ENCODE measurements at regions not wholly inside any gene's neighbourhood (a gene's known extent, or its start where the extent isn't known, plus 50 kb on each side); places are given as distances from the start of the nearest gene placed in this dataset.

GRCh38 chr6:108750801-108751200 lies 97.4 kb upstream of the ARMC2 start:
- Histone ChIP-seq H3K4me2 (no peak overlapping the region), H2AFZ (ENCODE audit: low read depth) (no peak overlapping the region), H3K9me2 (no peaks in the 10 kb centered on the region), H4K20me1 (ENCODE audit: insufficient read depth) (no peaks in the 10 kb centered on the region), H3K9me3 (no peaks in the 10 kb centered on the region), H3K4me3 (ENCODE audit: low read depth in 2 of 2, low read length in 1 of 2) (no peak overlapping the region), H3F3A (replicated peaks; ENCODE audit: insufficient read depth) (no peaks in the 10 kb centered on the region), H3K79me2 (ENCODE audit: insufficient read depth) (no peaks in the 10 kb centered on the region), H3K27me3 (ENCODE audit: insufficient read depth) (no peaks in the 10 kb centered on the region), H3K36me3 (replicated peaks in 1 of 2; ENCODE audit: control insufficient read depth in 1 of 2, insufficient read depth in 2 of 2, low read length in 1 of 2) (no peaks in the 10 kb centered on the region), H3K27ac (ENCODE audit: low read depth in 2 of 2, low read length in 1 of 2) (no peak overlapping the region), H3K9ac (no peak overlapping the region), H3K4me1 (ENCODE audit: control insufficient read depth in 1 of 2, insufficient read depth in 2 of 2, low read depth in 1 of 2, low read length in 1 of 2) (peaks cover 0 to 15% of the 10 kb centered on the region in 2 experiments; a peak in 1 of 4 replicates)
- DNase-seq, result no peak
- ChIA-PET CTCF (no interaction called here), POLR2A (no interaction called here)
- WGBS (ENCODE audit: low lambda C conversion rate), result 88% methylated on average over 8 of the region's 8 CpGs
- TF ChIP-seq MXI1 (IDR thresholded peaks at IDR 0.05; ENCODE audit: low read depth, low read length), result no peak
- TF ChIP-seq FOXJ3 (CRISPR knock-in tag; IDR thresholded peaks at IDR 0.05), result no peak
- TF ChIP-seq ZBTB33 (IDR thresholded peaks at IDR 0.05; ENCODE audit: borderline replicate concordance, low read depth), result no peak
- TF ChIP-seq FOXM1 (IDR thresholded peaks at IDR 0.05; ENCODE audit: low read depth), result no peak
- no peak for TF ChIP-seq MAX (IDR thresholded peaks at IDR 0.05; ENCODE audit: low read depth)
- no peak for TF ChIP-seq FOSL2 (IDR thresholded peaks at IDR 0.05; ENCODE audit: borderline replicate concordance, low read depth)
- no peak for TF ChIP-seq EZH2phosphoT487 (IDR thresholded peaks at IDR 0.05; ENCODE audit: borderline replicate concordance, low read depth)
- TF ChIP-seq NFIC (IDR thresholded peaks at IDR 0.05; ENCODE audit: borderline replicate concordance), result no peak
- TF ChIP-seq, protein P1, sequence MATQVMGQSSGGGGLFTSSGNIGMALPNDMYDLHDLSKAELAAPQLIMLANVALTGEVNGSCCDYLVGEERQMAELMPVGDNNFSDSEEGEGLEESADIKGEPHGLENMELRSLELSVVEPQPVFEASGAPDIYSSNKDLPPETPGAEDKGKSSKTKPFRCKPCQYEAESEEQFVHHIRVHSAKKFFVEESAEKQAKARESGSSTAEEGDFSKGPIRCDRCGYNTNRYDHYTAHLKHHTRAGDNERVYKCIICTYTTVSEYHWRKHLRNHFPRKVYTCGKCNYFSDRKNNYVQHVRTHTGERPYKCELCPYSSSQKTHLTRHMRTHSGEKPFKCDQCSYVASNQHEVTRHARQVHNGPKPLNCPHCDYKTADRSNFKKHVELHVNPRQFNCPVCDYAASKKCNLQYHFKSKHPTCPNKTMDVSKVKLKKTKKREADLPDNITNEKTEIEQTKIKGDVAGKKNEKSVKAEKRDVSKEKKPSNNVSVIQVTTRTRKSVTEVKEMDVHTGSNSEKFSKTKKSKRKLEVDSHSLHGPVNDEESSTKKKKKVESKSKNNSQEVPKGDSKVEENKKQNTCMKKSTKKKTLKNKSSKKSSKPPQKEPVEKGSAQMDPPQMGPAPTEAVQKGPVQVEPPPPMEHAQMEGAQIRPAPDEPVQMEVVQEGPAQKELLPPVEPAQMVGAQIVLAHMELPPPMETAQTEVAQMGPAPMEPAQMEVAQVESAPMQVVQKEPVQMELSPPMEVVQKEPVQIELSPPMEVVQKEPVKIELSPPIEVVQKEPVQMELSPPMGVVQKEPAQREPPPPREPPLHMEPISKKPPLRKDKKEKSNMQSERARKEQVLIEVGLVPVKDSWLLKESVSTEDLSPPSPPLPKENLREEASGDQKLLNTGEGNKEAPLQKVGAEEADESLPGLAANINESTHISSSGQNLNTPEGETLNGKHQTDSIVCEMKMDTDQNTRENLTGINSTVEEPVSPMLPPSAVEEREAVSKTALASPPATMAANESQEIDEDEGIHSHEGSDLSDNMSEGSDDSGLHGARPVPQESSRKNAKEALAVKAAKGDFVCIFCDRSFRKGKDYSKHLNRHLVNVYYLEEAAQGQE (IDR thresholded peaks at IDR 0.05; ENCODE audit: low read depth, low read length), result no peak
- TF ChIP-seq NRF1 (IDR thresholded peaks at IDR 0.05; ENCODE audit: low read depth, low read length), result no peak
- no peak for TF ChIP-seq USF1 (IDR thresholded peaks at IDR 0.05; ENCODE audit: borderline replicate concordance, low read depth)
- TF ChIP-seq POLR2AphosphoS5 (IDR thresholded peaks at IDR 0.05; ENCODE audit: low read depth, low read length), result no peak
- no peak for TF ChIP-seq MEF2A (IDR thresholded peaks at IDR 0.05; ENCODE audit: borderline replicate concordance, low read depth)
- TF ChIP-seq RCOR1 (IDR thresholded peaks at IDR 0.05; ENCODE audit: low read length), result no peak
- TF ChIP-seq EP300 (IDR thresholded peaks at IDR 0.05; ENCODE audit: borderline replicate concordance in 1 of 2, low read depth in 1 of 2, low read length in 1 of 2), result no peak
